ENCODE measurements at regions not wholly inside any gene's neighbourhood (a gene's known extent, or its start where the extent isn't known, plus 50 kb on each side); places are given as distances from the start of the nearest gene placed in this dataset.

- TF ChIP-seq ZNF687 (IDR thresholded peaks at IDR 0.05): no peak
Measured at GRCh38 chr2:5315512-5315911, 376.7 kb upstream of the SOX11 start (continued).

- H3K9me3 ChIP-seq (replicated peaks; ENCODE audit: control insufficient read depth, insufficient read depth, low read length): no peaks in the 10 kb centered on the region
- BruUV-seq (replicated peaks): no TSS peak
- ATAC-seq (no peak), FAIRE-seq (no peak), DNase-seq (ENCODE audit: low read depth, low spot score) (no peak)
- ChIA-PET POLR2A (no interaction called here), RAD21 (ENCODE audit: unreplicated experiment) (no interaction called here), SMC1A (ENCODE audit: uncharacterized antibody, unreplicated experiment) (no interaction called here), CTCF (no interaction called here)
- H3K79me2 ChIP-seq (ENCODE audit: control insufficient read depth, insufficient read depth, low read length): no peaks in the 10 kb centered on the region
- in situ Hi-C loops (cut with MboI) (no loop called here), intact Hi-C loops (cut with micrococcal nuclease; ENCODE audit: unreplicated experiment) (no loop called here)
- 0% methylated on average over 1 of the region's 1 CpG for WGBS (ENCODE audit: insufficient coverage, insufficient replicate concordance, low lambda C conversion rate, missing lambda C conversion rate)
- TF ChIP-seq RBBP5 (conservative IDR thresholded peaks at IDR 0.05): no peak
- TF ChIP-seq RUNX3 (IDR thresholded peaks at IDR 0.05; ENCODE audit: low read length): no peak
- H3K4me2 ChIP-seq (ENCODE audit: control insufficient read depth, insufficient read depth): no peak overlapping the region
- H3K27ac ChIP-seq (ENCODE audit: control insufficient read depth, insufficient read depth): no peak overlapping the region
- no peaks in the 10 kb centered on the region for H4K20me1 ChIP-seq (ENCODE audit: control insufficient read depth, insufficient read depth)
- H3K36me3 ChIP-seq (ENCODE audit: control insufficient read depth in 2 of 2, insufficient read depth in 2 of 2, low read length in 1 of 2): no peaks in the 10 kb centered on the region
- no peak overlapping the region for H2AFZ ChIP-seq (ENCODE audit: control insufficient read depth, low read depth, low read length)
- H3K4me3 ChIP-seq: no peak overlapping the region
- H3K9ac ChIP-seq (ENCODE audit: control insufficient read depth, insufficient read depth, low read length): no peak overlapping the region
- H3K4me1 ChIP-seq (ENCODE audit: control insufficient read depth, insufficient read depth, low read length): no peaks in the 10 kb centered on the region
- H3K27me3 ChIP-seq (replicated peaks in 1 of 2; ENCODE audit: control insufficient read depth in 2 of 2, insufficient read depth in 2 of 2, low read length in 1 of 2): no peaks in the 10 kb centered on the region
Measured at GRCh38 chr2:5316001-5316490, 376.1 kb upstream of the SOX11 start.

Data from GM12878 (cell line).